MM.1S (cell line): ENCODE measurements at regions not wholly inside any gene's neighbourhood (a gene's known extent, or its start where the extent isn't known, plus 50 kb on each side); places are given as distances from the start of the nearest gene placed in this dataset.

Experiments used
- DNase-seq: peaks from one replicate; pipeline ENCODE4 v3.0.0-alpha.2; 2015
- H2AFZ ChIP-seq: fragments of 300-600 bp; sonication (generic); 2 replicates; pipeline ENCODE4 v1.6.0; 2016; ENCODE audit warnings: antibody characterized with exemption, low read length
- H3F3A ChIP-seq: fragments of 300-600 bp; sonication (generic); 2 replicates; pipeline ENCODE4 v1.6.1; 2016; ENCODE audit warnings: mild to moderate bottlenecking, antibody characterized with exemption, low read length, moderate library complexity, mixed read lengths; ENCODE audit not compliant: insufficient read depth
- H3K27ac ChIP-seq: fragments of 300-600 bp; sonication (generic); 2 replicates; pipeline ENCODE4 v1.5.1; 2016; ENCODE audit warnings: mild to moderate bottlenecking, low read length
- H3K27me3 ChIP-seq: fragments of 300-600 bp; sonication (generic); replicated peaks from 2 replicates; pipeline ENCODE4 v1.6.0; 2016; ENCODE audit warnings: low read length; ENCODE audit not compliant: insufficient read depth
- H3K36me3 ChIP-seq: fragments of 300-600 bp; sonication (generic); replicated peaks from 2 replicates; pipeline ENCODE4 v1.6.1; 2016; ENCODE audit warnings: mild to moderate bottlenecking, low read length, mixed read lengths; ENCODE audit not compliant: insufficient read depth
- H3K4me1 ChIP-seq: fragments of 300-600 bp; sonication (generic); 2 replicates; pipeline ENCODE4 v1.6.1; 2016; ENCODE audit warnings: low read length, mixed read lengths
- H3K4me2 ChIP-seq: fragments of 300-600 bp; sonication (generic); 2 replicates; pipeline ENCODE4 v1.6.0; 2016; ENCODE audit warnings: low read depth, low read length
- H3K4me3 ChIP-seq: fragments of 300-600 bp; sonication (generic); 2 replicates; pipeline ENCODE4 v1.5.1; 2016; ENCODE audit warnings: low read length, mixed read lengths
- H3K79me2 ChIP-seq: fragments of 300-600 bp; sonication (generic); 2 replicates; pipeline ENCODE4 v1.6.1; 2016; ENCODE audit warnings: mixed run types, low read length, mixed read lengths
- H3K9ac ChIP-seq: fragments of 300-600 bp; sonication (generic); 2 replicates; pipeline ENCODE4 v1.6.1; 2016; ENCODE audit warnings: low read length, mixed read lengths
- H3K9me2 ChIP-seq: fragments of 300-600 bp; sonication (generic); replicated peaks from 2 replicates; pipeline ENCODE4 v1.6.1; 2016; ENCODE audit warnings: mild to moderate bottlenecking, low read length, mixed read lengths; ENCODE audit not compliant: insufficient read depth
- H3K9me3 ChIP-seq: fragments of 300-600 bp; sonication (generic); replicated peaks from 2 replicates; pipeline ENCODE4 v1.6.1; 2016; ENCODE audit warnings: mild to moderate bottlenecking, low read length, mixed read lengths; ENCODE audit not compliant: insufficient read depth
- H4K20me1 ChIP-seq: fragments of 300-600 bp; sonication (generic); 2 replicates; pipeline ENCODE4 v1.6.1; 2016; ENCODE audit warnings: mild to moderate bottlenecking, low read length, moderate library complexity, mixed read lengths; ENCODE audit not compliant: insufficient read depth
- EZH2 ChIP-seq: fragments of 300-600 bp; sonication (generic); optimal IDR thresholded peaks from 2 replicates; pipeline ENCODE3; 2017; ENCODE audit warnings: low read depth, mild to moderate bottlenecking, antibody characterized with exemption, low read length, mixed read lengths
- EZH2phosphoT487 ChIP-seq: fragments of 300-600 bp; sonication (generic); IDR thresholded peaks from 2 replicates; pipeline ENCODE4 v1.6.1; 2018; ENCODE audit warnings: antibody characterized with exemption, low read length
- TF ChIP-seq, protein P1 (sequence below): fragments of 300-600 bp; sonication (generic); IDR thresholded peaks from 2 replicates; pipeline ENCODE4 v1.5.1; 2016; ENCODE audit warnings: antibody characterized with exemption, low read length, mixed read lengths

- Histone ChIP-seq H3K9ac (no peak overlapping the region), H2AFZ (no peak overlapping the region), H3K79me2 (no peaks in the 10 kb centered on the region), H3K27ac (no peak overlapping the region), H3K4me2 (no peak overlapping the region), H3K4me1 (no peaks in the 10 kb centered on the region), H3F3A (no peaks in the 10 kb centered on the region), H4K20me1 (no peaks in the 10 kb centered on the region), H3K4me3 (no peak overlapping the region), H3K27me3 (no peaks in the 10 kb centered on the region), H3K36me3 (no peaks in the 10 kb centered on the region), H3K9me3 (no peaks in the 10 kb centered on the region), H3K9me2 (no peaks in the 10 kb centered on the region)
- no peak for DNase-seq
- no peak for TF ChIP-seq EZH2
- no peak for TF ChIP-seq EZH2phosphoT487
- TF ChIP-seq, protein P1, sequence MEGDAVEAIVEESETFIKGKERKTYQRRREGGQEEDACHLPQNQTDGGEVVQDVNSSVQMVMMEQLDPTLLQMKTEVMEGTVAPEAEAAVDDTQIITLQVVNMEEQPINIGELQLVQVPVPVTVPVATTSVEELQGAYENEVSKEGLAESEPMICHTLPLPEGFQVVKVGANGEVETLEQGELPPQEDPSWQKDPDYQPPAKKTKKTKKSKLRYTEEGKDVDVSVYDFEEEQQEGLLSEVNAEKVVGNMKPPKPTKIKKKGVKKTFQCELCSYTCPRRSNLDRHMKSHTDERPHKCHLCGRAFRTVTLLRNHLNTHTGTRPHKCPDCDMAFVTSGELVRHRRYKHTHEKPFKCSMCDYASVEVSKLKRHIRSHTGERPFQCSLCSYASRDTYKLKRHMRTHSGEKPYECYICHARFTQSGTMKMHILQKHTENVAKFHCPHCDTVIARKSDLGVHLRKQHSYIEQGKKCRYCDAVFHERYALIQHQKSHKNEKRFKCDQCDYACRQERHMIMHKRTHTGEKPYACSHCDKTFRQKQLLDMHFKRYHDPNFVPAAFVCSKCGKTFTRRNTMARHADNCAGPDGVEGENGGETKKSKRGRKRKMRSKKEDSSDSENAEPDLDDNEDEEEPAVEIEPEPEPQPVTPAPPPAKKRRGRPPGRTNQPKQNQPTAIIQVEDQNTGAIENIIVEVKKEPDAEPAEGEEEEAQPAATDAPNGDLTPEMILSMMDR: no peak
These were observed 275.9 kb upstream of the REG3G start for GRCh38 chr2:78749638-78750037.

DNA sequence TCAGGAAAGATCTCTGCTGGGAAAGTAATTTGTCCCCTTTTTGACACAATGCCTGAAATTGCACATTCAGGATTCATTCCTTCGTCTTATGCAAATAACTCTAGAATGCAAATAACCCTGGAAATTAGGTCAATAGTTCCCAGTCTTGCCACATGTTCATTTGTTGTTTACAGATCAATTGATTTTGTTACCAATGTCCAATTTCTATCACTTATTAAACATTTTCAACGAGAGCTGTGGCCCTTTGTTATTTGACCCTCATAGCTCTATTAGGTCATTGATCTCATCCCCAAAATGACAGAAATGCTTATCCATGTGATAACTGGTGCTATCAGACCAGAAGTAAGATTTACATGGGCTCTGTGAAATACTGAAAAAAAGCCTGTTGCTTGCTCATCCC is 275.3 kb upstream of the REG3G start:
- H3K9me3 ChIP-seq: no peaks in the 10 kb centered on the region
- TF ChIP-seq, protein P1: no peak
- TF ChIP-seq EZH2 (no peak), EZH2phosphoT487 (no peak)
- no peaks in the 10 kb centered on the region for H3K79me2 ChIP-seq
- H3K4me3 ChIP-seq: no peak overlapping the region
- H3K27me3 ChIP-seq: no peaks in the 10 kb centered on the region
- H4K20me1 ChIP-seq: no peaks in the 10 kb centered on the region
- H3K36me3 ChIP-seq: no peaks in the 10 kb centered on the region
- H3F3A ChIP-seq: no peaks in the 10 kb centered on the region
- no peak overlapping the region for H3K4me2 ChIP-seq
- no peaks in the 10 kb centered on the region for H3K9me2 ChIP-seq
- H3K9ac ChIP-seq: no peak overlapping the region
- H2AFZ ChIP-seq: no peak overlapping the region
- H3K4me1 ChIP-seq: no peaks in the 10 kb centered on the region
- H3K27ac ChIP-seq: no peak overlapping the region
- DNase-seq: no peak

DNA sequence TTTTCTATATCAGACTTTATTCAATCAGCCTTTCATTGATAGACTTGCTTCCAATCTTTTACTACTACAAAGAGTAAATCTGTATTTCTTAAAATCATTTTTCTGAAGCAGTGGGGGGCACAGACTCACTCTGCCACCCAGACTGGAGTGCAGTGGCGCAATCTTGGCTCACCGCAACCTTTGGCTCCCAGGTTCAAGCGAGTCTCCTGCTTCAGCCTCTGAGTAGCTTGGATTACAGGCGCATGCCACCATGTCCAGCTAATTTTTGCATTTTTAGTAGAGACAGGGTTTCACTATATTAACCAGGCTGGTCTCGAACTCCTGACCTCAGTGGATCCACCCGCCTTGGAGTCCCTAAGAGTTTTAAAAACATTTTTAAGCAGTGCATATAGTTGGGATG is 270.6 kb upstream of the REG3G start:
- H3K4me3 ChIP-seq: no peak overlapping the region
- no peak overlapping the region for H3K9ac ChIP-seq
- no peak overlapping the region for H2AFZ ChIP-seq
- H3K9me3 ChIP-seq: no peaks in the 10 kb centered on the region
- H3K36me3 ChIP-seq: no peaks in the 10 kb centered on the region
- no peaks in the 10 kb centered on the region for H3K27me3 ChIP-seq
- H3K9me2 ChIP-seq: no peaks in the 10 kb centered on the region
- no peaks in the 10 kb centered on the region for H3K4me1 ChIP-seq
- no peaks in the 10 kb centered on the region for H4K20me1 ChIP-seq
- H3K27ac ChIP-seq: no peak overlapping the region
- no peak for DNase-seq
- no peaks in the 10 kb centered on the region for H3F3A ChIP-seq
- TF ChIP-seq, protein P1: no peak
- TF ChIP-seq EZH2phosphoT487 (no peak), EZH2 (no peak)
- H3K4me2 ChIP-seq: no peak overlapping the region
- no peaks in the 10 kb centered on the region for H3K79me2 ChIP-seq
